Left ventricle myocardium superior (tissue), 1 donor: ENCODE measurements at regions not wholly inside any gene's neighbourhood (a gene's known extent, or its start where the extent isn't known, plus 50 kb on each side); places are given as distances from the start of the nearest gene placed in this dataset.

Experiments used
- ATAC-seq: fragments of 200-7000 bp; cut with Tn5 transposase; one replicate; pipeline ENCODE4 v1.9.1; 2020; ENCODE audit warnings: mild to moderate bottlenecking, moderate library complexity
- DNase-seq: peaks from one replicate; pipeline ENCODE4 v3.0.0-alpha.2; 2020
- intact Hi-C: fragments of 100-400 bp; cut with micrococcal nuclease; formaldehyde crosslinking; loops from one replicate; pipeline ENCODE4 v1.11.0; 2022
- donor health status: DM: no; HTN: yes; CAD: no; lungs with severe emphysema.

DNA sequence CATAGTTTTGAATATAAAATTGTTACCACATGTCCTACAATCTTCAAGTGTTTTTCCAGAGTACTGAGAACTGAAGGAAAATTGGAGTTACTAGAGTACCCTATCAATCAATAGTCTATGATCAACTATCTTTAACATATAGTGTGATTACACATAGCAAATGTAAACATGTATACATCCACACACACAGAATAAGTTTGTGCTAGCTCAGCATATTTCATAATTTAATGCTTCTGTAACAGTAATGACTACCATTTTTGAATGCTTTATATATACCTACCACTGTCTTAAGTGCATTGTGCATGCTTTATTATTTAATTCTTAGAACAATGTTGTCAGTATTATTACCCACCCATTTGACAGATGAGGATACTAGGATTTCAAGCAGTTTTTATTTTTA is 523.9 kb downstream of the HAO1 start:
- DNase-seq = no peak
- intact Hi-C loops = no loop called here
- ATAC-seq = no peak

- intact Hi-C loops = no loop called here
- ATAC-seq (no peak), DNase-seq (no peak)
These were observed 519.9 kb downstream of the HAO1 start for GRCh38 chr20:7420345-7420744.

DNA sequence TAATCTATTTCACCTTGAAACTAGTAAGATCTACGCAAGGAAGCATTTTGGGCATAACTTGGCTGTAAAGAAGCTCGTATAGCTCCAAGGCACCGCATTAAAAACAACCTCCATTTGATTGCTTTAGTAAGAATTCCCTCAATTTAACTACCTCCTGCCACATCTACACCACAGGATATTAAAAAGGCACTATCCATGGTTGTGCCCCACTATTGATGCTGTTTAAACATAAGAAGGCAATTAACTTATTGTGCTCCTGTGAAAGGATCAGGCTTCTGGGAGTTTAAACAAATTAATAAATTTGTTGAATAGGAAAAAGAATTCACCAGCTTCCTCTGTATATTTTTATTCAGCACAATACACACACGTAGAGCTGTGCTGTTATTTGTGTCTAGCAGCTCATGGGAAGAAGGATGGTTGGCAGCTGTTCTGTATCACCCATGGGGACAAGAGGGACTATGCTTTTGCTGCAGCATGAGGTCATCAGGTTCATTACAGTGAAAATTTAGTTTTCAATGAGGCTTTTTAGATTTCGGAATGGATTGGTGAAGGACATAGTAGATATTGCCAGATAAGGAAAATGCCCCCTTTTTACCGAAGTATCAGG is 513.3 kb downstream of the HAO1 start:
- no peak for DNase-seq
- no peak for ATAC-seq
- intact Hi-C loops = no loop called here

- ATAC-seq = no peak
- no peak for DNase-seq
- intact Hi-C loops = no loop called here
These were observed 511.3 kb downstream of the HAO1 start for GRCh38 chr20:7428946-7429345.

DNA sequence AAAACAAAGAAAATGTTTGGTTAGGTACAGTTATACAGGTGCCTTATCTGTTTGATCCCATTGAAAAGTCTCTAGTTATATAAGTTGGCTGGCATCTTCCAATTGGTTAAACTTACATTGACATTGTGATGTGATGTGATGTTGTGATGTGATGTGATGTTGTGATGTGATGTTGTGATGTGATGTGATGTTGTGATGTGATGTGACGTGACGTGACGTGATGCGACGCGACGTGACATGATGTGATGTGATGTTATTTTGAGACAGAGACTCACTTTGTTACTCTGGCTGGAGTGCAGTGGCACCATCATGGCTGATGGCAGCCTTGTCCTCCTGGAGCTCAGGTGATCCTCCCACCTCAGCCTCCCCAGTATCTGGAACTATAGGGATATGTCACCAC is 507.6 kb downstream of the HAO1 start:
- DNase-seq (no peak), ATAC-seq (no peak)
- intact Hi-C loops = no loop called here

- no peak for DNase-seq
- ATAC-seq = no peak
- intact Hi-C loops = no loop called here
These were observed 502.9 kb downstream of the HAO1 start for GRCh38 chr20:7437311-7437710.

- DNase-seq (no peak), ATAC-seq (no peak)
- intact Hi-C loops = no loop called here
These were observed 491.0 kb downstream of the HAO1 start for GRCh38 chr20:7449269-7449668.

- ATAC-seq = no peak
- intact Hi-C loops = no loop called here
- no peak for DNase-seq
These were observed 487.4 kb downstream of the HAO1 start for GRCh38 chr20:7452890-7453289.

DNA sequence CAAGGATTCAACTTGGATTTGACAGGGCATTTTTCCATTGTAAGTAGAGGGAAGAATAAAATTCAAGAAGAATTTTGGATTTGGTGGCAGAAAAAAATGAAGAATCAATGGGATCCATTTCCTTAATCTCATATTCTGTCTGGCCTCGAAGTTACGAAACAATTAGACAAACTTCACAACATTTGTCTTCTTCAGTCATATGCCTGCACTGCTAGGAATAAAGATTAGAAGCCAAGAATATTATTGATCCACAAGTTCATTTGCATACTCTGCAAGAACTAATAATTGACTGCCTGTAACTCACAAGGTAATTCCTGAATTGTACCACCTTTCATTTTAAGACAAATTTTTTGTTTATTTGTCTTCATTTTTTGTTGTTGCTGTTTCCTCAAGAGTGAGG is 486.2 kb downstream of the HAO1 start:
- intact Hi-C loops = no loop called here
- DNase-seq (no peak), ATAC-seq (no peak)

DNA sequence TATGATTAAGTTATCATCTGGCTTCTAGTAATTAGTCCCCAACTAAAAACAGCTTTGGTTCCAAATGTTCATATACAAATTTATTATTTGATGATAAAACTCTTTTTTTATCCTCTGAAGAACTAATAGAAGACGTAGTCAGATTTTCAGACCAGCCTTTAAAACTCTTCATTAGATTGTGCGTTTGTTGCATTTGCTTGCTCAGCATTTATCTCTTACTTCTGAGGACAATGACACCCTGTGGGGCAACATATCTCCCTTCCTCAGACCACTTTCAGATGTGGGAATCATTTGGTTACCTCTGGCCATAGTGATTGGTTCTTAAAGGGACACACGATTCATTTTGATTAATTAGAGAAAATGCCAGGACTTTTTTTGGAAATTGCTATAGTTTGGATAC is 481.8 kb downstream of the HAO1 start:
- intact Hi-C loops = no loop called here
- no peak for DNase-seq
- no peak for ATAC-seq

- no peak for ATAC-seq
- no peak for DNase-seq
- intact Hi-C loops = no loop called here
These were observed 481.2 kb downstream of the HAO1 start for GRCh38 chr20:7459083-7459482.

DNA sequence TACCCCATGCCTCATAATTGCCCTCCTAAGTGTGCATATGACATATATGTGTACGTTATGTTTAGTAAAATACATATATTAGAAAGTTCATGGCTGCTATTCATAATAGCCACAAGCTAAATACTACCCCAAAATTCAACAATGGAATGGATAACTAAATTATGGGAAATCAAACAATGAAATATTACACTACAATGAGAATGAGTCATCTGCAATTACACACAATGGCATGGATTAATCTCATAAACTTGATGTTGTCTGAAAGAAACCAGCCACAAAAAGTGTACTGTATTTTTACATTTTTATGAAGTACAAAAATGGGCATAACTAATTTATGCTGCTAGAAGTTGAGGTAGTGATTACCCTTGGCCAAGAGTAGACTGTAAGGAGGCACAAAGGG is 477.0 kb downstream of the HAO1 start:
- intact Hi-C loops = no loop called here
- ATAC-seq (no peak), DNase-seq (no peak)

DNA sequence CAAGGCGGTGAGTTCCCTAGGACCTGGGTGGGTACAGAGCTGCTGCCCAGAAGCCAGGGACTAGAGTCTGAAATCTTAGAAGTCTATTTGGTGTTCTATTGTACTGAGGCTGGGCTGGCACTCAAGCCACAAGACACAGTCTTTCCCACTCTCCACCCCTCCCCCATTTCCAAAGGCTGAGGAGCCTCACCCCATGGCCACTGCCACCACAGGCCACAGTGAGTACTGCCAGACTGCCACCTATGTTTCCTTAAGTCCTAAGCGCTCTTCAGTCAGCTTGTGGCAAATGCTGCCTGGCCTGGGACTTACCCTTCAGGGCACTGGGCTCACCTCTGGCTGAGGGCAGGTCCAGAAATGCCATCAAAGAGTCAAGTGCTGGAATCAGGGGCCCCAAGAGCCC is 469.3 kb downstream of the HAO1 start:
- intact Hi-C loops = no loop called here
- ATAC-seq = no peak
- DNase-seq = peak; percentile 14

GRCh38 chr20:7490288-7490687 is 450.0 kb downstream of the HAO1 start:
- no peak for DNase-seq
- intact Hi-C loops = no loop called here
- ATAC-seq = no peak

DNA sequence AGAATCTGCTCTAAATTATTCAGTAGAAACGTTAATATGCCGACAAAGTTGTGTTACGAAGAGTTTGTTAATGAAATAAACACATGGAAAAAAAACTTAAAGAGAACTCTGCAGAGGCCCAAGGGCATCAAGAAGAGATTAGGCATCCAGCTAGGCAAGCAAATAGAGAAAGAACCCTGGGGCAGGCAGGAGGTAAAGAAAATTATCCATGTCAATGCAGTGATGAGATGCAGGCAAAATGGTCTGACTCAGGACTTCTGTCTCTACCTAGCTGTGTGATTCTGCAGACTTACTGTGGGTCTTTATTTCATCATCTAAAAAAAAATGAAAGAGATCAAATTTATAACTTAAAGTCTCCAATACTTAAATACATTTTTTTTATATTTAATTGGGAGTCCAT is 448.0 kb downstream of the HAO1 start:
- ATAC-seq (no peak), DNase-seq (no peak)
- intact Hi-C loops = no loop called here

GRCh38 chr20:7493311-7493710 is 446.9 kb downstream of the HAO1 start:
- DNase-seq = no peak
- intact Hi-C loops = no loop called here
- ATAC-seq = no peak

DNA sequence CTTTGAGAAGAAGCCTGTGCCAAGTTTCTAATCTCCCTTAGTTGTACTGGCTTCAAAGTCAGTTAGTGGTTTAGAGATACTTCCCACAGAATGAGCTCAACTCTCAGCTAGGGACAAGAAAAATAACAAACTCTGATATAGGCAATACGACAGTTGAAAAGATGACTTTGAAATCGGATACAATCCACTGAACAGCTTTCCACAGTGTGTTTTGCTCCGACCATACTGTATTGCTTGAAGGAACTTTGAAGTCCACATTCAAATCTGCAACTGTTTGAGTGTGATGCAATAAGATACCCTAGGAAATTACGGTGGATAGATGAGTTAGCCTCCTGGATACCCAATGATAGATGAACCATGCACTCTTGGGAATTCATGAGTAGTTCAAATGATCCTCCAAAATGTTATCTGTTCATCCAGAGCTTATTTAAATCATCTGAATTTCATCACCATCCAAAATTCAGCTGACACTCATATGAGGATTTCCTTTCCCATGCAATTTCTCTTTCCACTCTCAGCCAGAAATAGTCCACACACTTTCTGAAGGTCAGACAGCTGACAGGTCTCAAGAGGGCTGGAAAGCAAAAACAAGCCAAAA is 443.8 kb downstream of the HAO1 start:
- intact Hi-C loops = no loop called here
- DNase-seq (no peak), ATAC-seq (peak; percentile 41)

- DNase-seq = no peak
- intact Hi-C loops = no loop called here
- no peak for ATAC-seq
These were observed 442.3 kb downstream of the HAO1 start for GRCh38 chr20:7497985-7498384.

- ATAC-seq (no peak), DNase-seq (no peak)
- intact Hi-C loops = no loop called here
These were observed 441.1 kb downstream of the HAO1 start for GRCh38 chr20:7499201-7499600.

DNA sequence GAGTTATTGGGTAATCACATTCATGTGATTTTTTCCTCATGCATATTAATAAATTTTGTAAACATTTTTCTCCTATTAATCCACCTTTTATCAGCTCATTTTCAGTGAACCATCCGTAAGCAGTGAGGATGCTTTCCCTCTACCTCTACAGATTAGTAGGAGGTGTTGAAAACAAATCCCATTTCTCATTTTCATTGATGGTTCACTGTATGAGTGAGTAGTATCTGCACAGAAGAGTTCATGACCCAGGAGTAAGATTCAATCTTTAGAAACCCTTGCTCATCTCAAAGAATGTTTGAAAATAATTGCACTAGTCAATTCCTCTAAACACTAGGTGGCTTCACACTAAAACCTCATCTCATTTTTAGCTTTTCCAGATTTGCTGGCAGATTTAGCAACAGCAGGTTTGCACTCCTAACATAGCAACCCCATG is 440.0 kb downstream of the HAO1 start:
- DNase-seq = no peak
- ATAC-seq = no peak
- intact Hi-C loops = no loop called here

DNA sequence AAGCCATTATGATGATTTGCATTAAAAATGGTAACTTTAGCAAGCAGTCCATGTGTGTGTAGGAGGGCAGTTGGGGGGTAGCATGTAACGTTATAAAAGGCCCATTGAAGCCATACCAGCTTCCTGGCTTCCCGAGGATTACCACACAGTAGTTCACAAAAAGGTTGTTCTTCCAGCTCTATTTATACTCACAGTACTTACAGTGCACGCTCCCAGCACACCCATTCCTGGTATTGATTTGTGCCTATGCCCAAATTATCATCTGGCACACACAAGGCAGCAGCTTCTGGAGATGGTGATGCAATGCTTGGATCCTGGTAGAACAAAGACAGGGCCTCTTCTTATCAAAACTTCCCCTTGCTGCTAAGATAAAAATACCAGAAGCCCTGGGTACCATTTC is 436.8 kb downstream of the HAO1 start:
- ATAC-seq (peak; percentile 95), DNase-seq (no peak)
- intact Hi-C loops = no loop called here
